Ramos (cell line): ENCODE measurements at regions not wholly inside any gene's neighbourhood (a gene's known extent, or its start where the extent isn't known, plus 50 kb on each side); places are given as distances from the start of the nearest gene placed in this dataset.

Source experiments
- in situ Hi-C: fragments of 300-500 bp; cut with MboI; formaldehyde crosslinking; loops from one replicate; pipeline ENCODE4 v1.14.3; 2022; ENCODE audit warnings: low sequenced_read_pairs; ENCODE audit not compliant: unreplicated experiment

- in situ Hi-C loops: no loop called here
Observed at GRCh38 chr18:56196495-56197225, 441.7 kb downstream of the TXNL1 start.

- in situ Hi-C loops: no loop called here
Observed at GRCh38 chr18:56191334-56191733, 447.1 kb downstream of the TXNL1 start.

GRCh38 chr18:56189615-56190014 lies 448.8 kb downstream of the TXNL1 start:
- in situ Hi-C loops: no loop called here

- in situ Hi-C loops: no loop called here
Observed at GRCh38 chr18:56188529-56189275, 449.7 kb downstream of the TXNL1 start.

GRCh38 chr18:56186319-56186718 lies 452.1 kb downstream of the TXNL1 start:
- in situ Hi-C loops: no loop called here

GRCh38 chr18:56185126-56185525 lies 453.3 kb downstream of the TXNL1 start:
- in situ Hi-C loops: no loop called here

- in situ Hi-C loops: no loop called here
Observed at GRCh38 chr18:56176751-56177150, 461.6 kb downstream of the TXNL1 start.

- in situ Hi-C loops: no loop called here
Observed at GRCh38 chr18:56175330-56176001, 462.9 kb downstream of the TXNL1 start.

GRCh38 chr18:56173542-56174220 lies 464.7 kb downstream of the TXNL1 start:
- in situ Hi-C loops: no loop called here

- in situ Hi-C loops: no loop called here
Observed at GRCh38 chr18:56172527-56172926, 465.9 kb downstream of the TXNL1 start.

- in situ Hi-C loops: no loop called here
Observed at GRCh38 chr18:56171848-56172247, 466.5 kb downstream of the TXNL1 start.

- in situ Hi-C loops: no loop called here
Observed at GRCh38 chr18:56168049-56168781, 470.2 kb downstream of the TXNL1 start.

GRCh38 chr18:56167366-56167765 lies 471.0 kb downstream of the TXNL1 start:
- in situ Hi-C loops: no loop called here

- in situ Hi-C loops: no loop called here
Observed at GRCh38 chr18:56166914-56167313, 471.5 kb downstream of the TXNL1 start.

GRCh38 chr18:56165601-56166355 lies 472.6 kb downstream of the TXNL1 start:
- in situ Hi-C loops: no loop called here

- in situ Hi-C loops: no loop called here
Observed at GRCh38 chr18:56162311-56163265, 475.8 kb downstream of the TXNL1 start.

GRCh38 chr18:56161566-56162260 lies 476.7 kb downstream of the TXNL1 start:
- in situ Hi-C loops: no loop called here

- in situ Hi-C loops: no loop called here
Observed at GRCh38 chr18:56158676-56159075, 479.7 kb downstream of the TXNL1 start.
